Nephron (organoid): ENCODE measurements at regions not wholly inside any gene's neighbourhood (a gene's known extent, or its start where the extent isn't known, plus 50 kb on each side); places are given as distances from the start of the nearest gene placed in this dataset.

Source experiments
- H3K27ac Mint-ChIP-seq, 3 experiments: 2 replicates each; pipeline ENCODE4 v1.8.0; 2020; ENCODE audit warnings: mixed read lengths in 3 of 3, mild to moderate bottlenecking in 2 of 3, moderate library complexity in 1 of 3
- H3K27me3 Mint-ChIP-seq: 2 replicates; pipeline ENCODE4 v1.8.0; 2021; ENCODE audit warnings: low read depth, mild to moderate bottlenecking, moderate library complexity, mixed read lengths
- H3K36me3 Mint-ChIP-seq: 2 replicates; pipeline ENCODE4 v1.8.0; 2020; ENCODE audit warnings: low read depth, mixed read lengths
- H3K4me1 Mint-ChIP-seq: 2 replicates; pipeline ENCODE4 v1.8.0; 2020; ENCODE audit warnings: mixed read lengths
- H3K4me3 Mint-ChIP-seq, 3 experiments: 2 replicates each; pipeline ENCODE4 v1.8.0; 2020; ENCODE audit warnings: mild to moderate bottlenecking in 3 of 3, mixed read lengths in 3 of 3, moderate library complexity in 2 of 3
- H3K9me3 Mint-ChIP-seq: 2 replicates; pipeline ENCODE4 v1.8.0; 2020; ENCODE audit warnings: mixed read lengths
- CTCF ChIP-seq, 3 experiments: fragments of 200-600 bp; sonication (generic); IDR thresholded peaks; one replicate each; pipeline ENCODE4 v1.5.0; 2021; ENCODE audit warnings: antibody characterized with exemption in 3 of 3; ENCODE audit not compliant: unreplicated experiment in 3 of 3

GRCh38 chr9:100911273-100911672 is 117.3 kb upstream of the PLPPR1 start:
- Mint-ChIP-seq H3K4me3 (no peak overlapping the region), H3K4me1 (peaks cover 11% of the 10 kb centered on the region), H3K27ac (no peak overlapping the region), H3K27me3 (no peaks in the 10 kb centered on the region), H3K36me3 (no peaks in the 10 kb centered on the region), H3K9me3 (no peaks in the 10 kb centered on the region)
- TF ChIP-seq CTCF (IDR thresholded peaks at IDR 0.05; ENCODE audit: unreplicated experiment in 3 of 3): no peak

GRCh38 chr9:100913257-100913656 is 115.3 kb upstream of the PLPPR1 start:
- Mint-ChIP-seq H3K36me3 (no peaks in the 10 kb centered on the region), H3K4me3 (no peak overlapping the region), H3K27me3 (no peaks in the 10 kb centered on the region), H3K4me1 (peaks cover 11% of the 10 kb centered on the region), H3K9me3 (no peaks in the 10 kb centered on the region), H3K27ac (peak overlapping the region in 2 of 3 experiments; percentile 1 to 53)
- TF ChIP-seq CTCF (IDR thresholded peaks at IDR 0.05; ENCODE audit: unreplicated experiment in 3 of 3): no peak

- Mint-ChIP-seq H3K4me3 (no peak overlapping the region), H3K4me1 (peaks cover 11% of the 10 kb centered on the region), H3K9me3 (no peaks in the 10 kb centered on the region), H3K27me3 (no peaks in the 10 kb centered on the region), H3K36me3 (no peaks in the 10 kb centered on the region), H3K27ac (no peak overlapping the region)
- no peak for TF ChIP-seq CTCF (IDR thresholded peaks at IDR 0.05; ENCODE audit: unreplicated experiment in 3 of 3)
These were observed 114.3 kb upstream of the PLPPR1 start for GRCh38 chr9:100914266-100914665.

GRCh38 chr9:100919506-100919905 is 109.0 kb upstream of the PLPPR1 start:
- Mint-ChIP-seq H3K27ac (no peak overlapping the region), H3K27me3 (no peaks in the 10 kb centered on the region), H3K4me1 (no peaks in the 10 kb centered on the region), H3K9me3 (no peaks in the 10 kb centered on the region), H3K4me3 (no peak overlapping the region), H3K36me3 (no peaks in the 10 kb centered on the region)
- no peak for TF ChIP-seq CTCF (IDR thresholded peaks at IDR 0.05; ENCODE audit: unreplicated experiment in 3 of 3)

- Mint-ChIP-seq H3K4me1 (no peaks in the 10 kb centered on the region), H3K27me3 (no peaks in the 10 kb centered on the region), H3K27ac (no peak overlapping the region), H3K36me3 (no peaks in the 10 kb centered on the region), H3K4me3 (no peak overlapping the region), H3K9me3 (no peaks in the 10 kb centered on the region)
- no peak for TF ChIP-seq CTCF (IDR thresholded peaks at IDR 0.05; ENCODE audit: unreplicated experiment in 3 of 3)
These were observed 102.2 kb upstream of the PLPPR1 start for GRCh38 chr9:100926366-100926765.

- TF ChIP-seq CTCF (IDR thresholded peaks at IDR 0.05; ENCODE audit: unreplicated experiment in 3 of 3): no peak
- H3K4me1 Mint-ChIP-seq: no peaks in the 10 kb centered on the region
- H3K27me3 Mint-ChIP-seq: no peaks in the 10 kb centered on the region
These were observed 100.8 kb upstream of the PLPPR1 start for GRCh38 chr9:100927763-100928162.

More at GRCh38 chr9:100927763-100928162, 100.8 kb upstream of the PLPPR1 start:
- Mint-ChIP-seq H3K4me3 (no peak overlapping the region), H3K36me3 (no peaks in the 10 kb centered on the region), H3K9me3 (no peaks in the 10 kb centered on the region), H3K27ac (no peak overlapping the region)
